HG03457 (cell line): ENCODE measurements at regions not wholly inside any gene's neighbourhood (a gene's known extent, or its start where the extent isn't known, plus 50 kb on each side); places are given as distances from the start of the nearest gene placed in this dataset.
A peak's percentile ranks its signal among the peaks of the same experiment; 100 is the strongest.

Source experiments
- ATAC-seq: cut with Tn5 transposase; IDR thresholded peaks from one replicate; pipeline ENCODE4 v1.9.1; 2021; ENCODE audit warnings: moderate number of reproducible peaks; ENCODE audit not compliant: unreplicated experiment

DNA sequence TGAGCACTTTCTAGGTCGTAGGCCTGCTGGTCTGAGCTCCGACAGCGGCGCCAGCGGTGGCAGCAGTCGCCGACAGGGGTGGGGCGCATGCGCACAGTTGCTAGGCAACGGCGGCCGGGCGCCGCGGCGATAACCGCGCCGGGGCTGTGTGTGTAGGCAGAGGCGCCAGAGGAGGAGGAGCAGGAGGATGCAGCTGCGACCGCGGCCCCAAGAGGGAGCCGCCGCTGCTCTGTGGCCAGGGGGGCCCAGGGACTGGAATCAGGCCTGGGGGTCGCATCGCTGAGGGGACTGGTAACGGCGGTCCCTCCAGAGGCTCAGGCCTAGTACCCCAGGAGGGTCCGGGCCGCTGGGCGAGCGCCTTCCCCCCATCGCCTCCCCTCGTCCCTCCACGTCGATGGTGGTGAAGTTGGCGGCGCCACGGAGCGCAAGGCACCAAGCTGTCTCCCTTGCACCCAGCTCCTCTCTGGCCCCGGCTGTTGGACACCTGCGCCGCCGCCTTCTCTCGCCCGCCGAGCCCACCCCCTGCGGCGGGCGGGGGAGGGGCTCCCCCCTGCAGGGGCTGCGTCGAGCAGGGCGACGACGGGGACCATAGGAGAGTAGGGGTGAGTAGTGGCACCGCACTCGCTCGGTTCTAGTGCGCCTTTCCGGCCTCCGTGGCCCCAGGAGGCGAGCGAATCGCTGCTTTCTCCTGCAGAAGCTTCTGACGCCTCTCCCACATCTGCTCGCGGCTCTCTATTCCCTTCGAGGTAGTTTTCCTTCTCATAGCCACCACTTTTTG lies 58.6 kb upstream of the ZC4H2 start, which contains the start of gene ZC3H12B:
Gene ZC3H12B, plus strand, starts transcription at position 159 of the 778 bp plus-strand sequence.
- ATAC-seq = peak; percentile 96

DNA sequence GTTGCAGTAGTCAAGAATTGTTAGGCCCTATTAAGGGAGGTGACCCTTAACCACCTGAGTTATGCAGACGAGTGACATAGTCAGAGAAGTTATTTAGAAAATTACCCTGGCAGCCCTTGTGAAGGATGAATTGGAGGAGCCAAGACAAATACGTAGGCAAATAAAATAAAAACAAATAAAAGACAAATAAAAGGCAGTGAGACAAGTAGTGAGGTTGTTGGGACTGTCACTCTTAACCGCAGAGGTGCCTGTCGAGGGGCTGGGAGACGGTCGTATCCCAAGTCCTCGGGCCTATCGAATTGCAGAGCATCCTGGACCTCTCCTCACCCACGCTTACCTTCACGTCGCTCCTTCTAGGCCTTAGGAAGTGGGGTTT lies 58.0 kb upstream of the ZC4H2 start:
- ATAC-seq = no peak
